Stimulated activated CD8-positive, alpha-beta memory T cell treated with anti-CD3 and anti-CD28 coated beads, Interleukin-4, amount 100 ng/mL, for 4 hours (primary cell): ENCODE measurements at regions not wholly inside any gene's neighbourhood (a gene's known extent, or its start where the extent isn't known, plus 50 kb on each side); places are given as distances from the start of the nearest gene placed in this dataset.

Experiments used
- DNase-seq, 2 donors: peaks; one replicate each; pipeline ENCODE4 v3.0.0-alpha.2; 2020; ENCODE audit warnings: low read depth in 2 of 2, low spot score in 1 of 2

- DNase-seq = no peak
Measured at GRCh38 chr2:234615643-234616356, 118.9 kb upstream of the ARL4C start.

DNA sequence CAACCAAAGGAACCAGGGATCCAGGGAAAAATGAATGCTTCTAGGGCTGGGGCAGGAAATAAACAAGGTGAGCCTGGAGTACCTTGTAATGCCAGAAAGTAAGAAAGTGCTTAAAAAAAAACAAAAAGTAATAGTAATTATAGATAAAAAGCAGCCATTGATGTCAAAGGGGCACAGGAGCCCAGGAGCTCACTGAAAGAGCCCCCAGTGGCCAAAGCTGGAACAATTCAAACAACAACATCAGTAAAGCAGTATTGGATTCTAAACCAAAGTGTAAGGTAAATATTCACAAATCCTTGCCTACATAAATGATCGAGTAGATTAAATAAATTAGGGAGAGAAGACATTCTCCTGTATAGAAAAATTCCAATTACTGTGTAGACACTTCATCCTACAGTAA is 114.3 kb upstream of the ARL4C start:
- no peak for DNase-seq

GRCh38 chr2:234608946-234609345 is 112.1 kb upstream of the ARL4C start:
- DNase-seq = no peak

DNA sequence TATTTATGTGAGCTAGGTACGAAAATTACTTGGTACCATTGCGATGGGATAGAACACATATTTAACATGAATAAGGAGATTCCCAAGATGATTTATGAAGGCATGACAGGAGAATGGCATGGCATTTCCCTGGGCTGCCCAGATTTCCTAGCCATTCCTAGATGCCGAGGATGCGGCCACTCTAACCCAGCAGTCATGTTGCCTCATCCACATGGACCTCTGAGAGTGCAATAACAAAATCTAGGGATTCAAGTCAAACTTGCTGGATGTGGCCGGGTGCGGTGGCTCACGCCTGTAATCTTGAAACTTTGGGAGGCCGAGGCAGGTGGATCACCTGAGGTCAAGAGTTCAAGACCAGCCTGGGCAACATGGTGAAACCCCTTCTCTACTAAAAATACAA is 110.8 kb upstream of the ARL4C start:
- no peak for DNase-seq

GRCh38 chr2:234606896-234607295 is 110.0 kb upstream of the ARL4C start:
- no peak for DNase-seq

DNA sequence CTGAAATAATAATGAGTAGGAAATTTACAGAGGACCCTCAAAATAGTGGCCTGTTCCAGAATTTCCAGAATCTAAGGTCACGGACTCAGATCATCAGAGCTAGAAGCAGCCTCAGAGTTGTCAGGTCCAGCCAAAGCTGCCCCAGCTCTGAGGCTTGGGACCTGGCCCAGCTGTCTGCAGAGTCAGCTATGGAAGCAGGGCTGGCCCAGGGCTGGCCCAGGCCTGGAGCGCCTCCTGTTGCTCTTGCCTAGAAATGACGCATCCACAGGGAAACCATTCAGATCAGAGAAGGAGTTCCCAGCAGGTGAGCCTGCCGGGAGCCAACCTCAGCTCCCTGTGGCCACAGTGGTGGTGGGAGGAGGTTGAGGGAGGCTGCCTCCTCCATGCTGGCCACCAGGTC is 106.7 kb upstream of the ARL4C start:
- DNase-seq = no peak

GRCh38 chr2:234601213-234601612 is 104.3 kb upstream of the ARL4C start:
- DNase-seq = no peak

- DNase-seq = no peak
Measured at GRCh38 chr2:234597576-234597861, 100.6 kb upstream of the ARL4C start.

- no peak for DNase-seq
Measured at GRCh38 chr2:234596696-234597575, 100.1 kb upstream of the ARL4C start.

- DNase-seq = no peak
Measured at GRCh38 chr2:234595829-234596228, 98.9 kb upstream of the ARL4C start.

DNA sequence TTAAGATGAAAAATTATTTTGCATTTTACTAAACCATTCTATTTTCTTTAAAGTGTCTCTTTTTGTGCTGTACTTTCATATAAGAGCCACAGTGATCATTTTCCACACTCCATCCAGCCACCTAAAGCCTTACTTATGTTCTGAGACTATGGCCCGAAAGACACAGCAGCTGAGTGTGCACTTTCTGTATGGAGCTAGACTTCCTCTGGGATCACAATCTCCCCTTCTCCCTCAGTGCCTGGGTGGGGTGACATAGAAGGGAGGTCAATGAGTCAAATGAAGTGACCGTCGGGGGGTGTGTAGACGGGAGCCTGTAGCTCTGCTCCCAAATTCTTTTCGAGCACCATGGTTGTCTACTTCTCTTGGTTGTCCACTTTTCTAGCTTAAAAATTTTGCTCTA is 97.8 kb upstream of the ARL4C start:
- DNase-seq = no peak

DNA sequence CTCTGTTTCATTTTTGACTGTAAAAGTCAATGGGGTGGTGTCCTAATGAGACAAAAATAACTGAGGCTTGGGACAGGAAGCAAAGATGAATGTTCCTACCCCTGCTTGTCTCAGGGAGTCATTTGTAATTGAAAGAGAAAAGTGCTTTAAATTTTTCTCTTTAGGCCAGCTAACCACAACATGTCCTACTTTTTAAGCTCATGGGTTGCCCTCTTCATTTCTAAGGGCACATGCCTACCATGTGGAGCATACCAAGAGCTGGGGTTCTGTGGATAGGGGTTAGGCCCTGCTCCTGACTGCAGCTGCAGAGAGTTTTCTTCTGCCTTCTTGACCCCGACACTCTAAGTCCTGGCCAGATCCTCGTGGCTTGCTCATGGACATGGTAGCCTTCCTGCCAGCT is 96.8 kb upstream of the ARL4C start:
- DNase-seq = no peak

DNA sequence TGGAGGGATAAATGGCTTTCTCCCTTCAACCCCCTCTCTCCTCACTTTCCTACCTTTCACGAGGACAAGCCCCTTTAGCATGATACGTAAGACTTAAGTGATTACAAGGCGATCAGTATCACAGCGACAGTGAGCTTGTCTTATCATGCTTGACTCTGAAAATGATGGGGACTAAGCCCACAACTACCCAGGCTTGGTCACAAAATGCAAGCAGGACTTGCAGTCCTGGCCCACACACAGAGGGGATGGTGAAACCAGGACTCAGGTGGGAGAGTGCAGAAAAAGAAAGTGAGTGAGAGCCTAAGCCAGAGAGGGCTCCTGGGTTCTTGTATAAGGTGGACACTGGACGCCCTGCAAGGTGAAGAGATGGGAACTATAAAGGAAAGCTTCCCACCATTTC is 95.7 kb upstream of the ARL4C start:
- DNase-seq = no peak

GRCh38 chr2:234590076-234590475 is 93.2 kb upstream of the ARL4C start:
- DNase-seq = no peak

GRCh38 chr2:234588054-234588430 is 91.2 kb upstream of the ARL4C start:
- no peak for DNase-seq

DNA sequence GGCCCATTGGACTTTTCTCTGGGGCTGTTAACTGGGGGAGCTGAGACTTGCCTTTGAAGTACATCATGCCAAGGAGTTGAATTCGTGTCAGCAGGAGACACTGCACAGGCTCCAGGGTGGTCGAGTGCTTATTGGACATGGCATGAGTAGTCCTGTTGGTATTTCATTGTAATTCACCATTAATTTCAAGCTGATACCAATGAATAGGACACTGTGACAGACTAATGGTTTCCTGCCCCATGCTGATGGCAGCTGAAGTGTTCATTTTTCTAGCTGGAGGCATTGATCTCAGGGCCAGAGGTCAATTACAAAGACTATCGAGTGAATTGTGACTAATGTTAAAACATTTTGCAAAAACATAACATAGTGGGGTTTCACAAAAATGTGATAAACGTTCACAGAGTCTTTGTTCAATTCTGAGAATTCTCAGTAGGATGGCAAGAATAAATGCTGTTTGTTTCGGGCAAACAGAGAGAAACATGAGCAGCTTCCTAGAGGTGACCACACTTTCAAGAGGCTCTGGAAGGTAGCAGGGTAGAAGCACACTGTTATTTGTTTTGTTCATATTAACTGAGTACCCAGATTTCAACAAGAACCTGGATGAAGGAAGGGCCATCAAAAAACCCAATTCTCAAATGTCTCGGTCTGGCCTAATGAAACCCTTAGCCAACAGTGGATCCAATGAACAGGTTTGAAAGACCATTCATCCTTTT is 90.6 kb upstream of the ARL4C start:
- no peak for DNase-seq

DNA sequence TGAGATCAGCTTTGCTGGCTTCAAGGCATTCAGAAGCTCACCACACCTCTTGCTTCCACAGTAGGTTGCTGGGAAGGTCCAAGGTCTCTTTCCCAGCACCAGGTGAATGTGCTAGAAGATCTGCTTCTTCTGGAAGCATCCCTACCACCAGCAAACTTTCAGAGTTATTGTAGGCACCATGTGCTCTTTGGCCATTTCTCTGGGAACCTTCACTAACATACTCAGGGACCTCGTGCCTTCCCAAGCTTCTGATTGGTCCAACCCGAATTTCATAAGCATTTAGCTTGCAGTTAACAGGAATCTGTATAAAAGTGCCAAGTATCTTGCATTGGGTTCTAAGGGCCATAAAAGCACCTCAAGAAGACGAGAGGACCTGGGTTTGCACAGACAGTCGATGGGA is 86.5 kb upstream of the ARL4C start:
- DNase-seq = no peak

- DNase-seq = no peak
Measured at GRCh38 chr2:234580686-234581085, 83.8 kb upstream of the ARL4C start.

- DNase-seq = no peak
Measured at GRCh38 chr2:234579231-234579962, 82.5 kb upstream of the ARL4C start.

DNA sequence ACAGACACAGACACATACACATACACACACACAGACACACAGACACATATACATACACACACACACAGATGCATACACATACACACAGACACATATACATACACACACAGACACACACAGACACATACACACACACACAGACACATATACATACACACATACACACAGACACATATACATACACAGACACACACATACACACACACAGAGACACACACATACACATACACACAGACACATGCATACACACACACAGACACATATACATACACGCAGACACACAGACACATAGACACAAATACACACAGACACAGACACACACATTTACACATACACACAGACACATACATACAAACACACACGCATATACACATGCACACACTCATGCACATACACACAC is 81.5 kb upstream of the ARL4C start:
- DNase-seq = no peak

DNA sequence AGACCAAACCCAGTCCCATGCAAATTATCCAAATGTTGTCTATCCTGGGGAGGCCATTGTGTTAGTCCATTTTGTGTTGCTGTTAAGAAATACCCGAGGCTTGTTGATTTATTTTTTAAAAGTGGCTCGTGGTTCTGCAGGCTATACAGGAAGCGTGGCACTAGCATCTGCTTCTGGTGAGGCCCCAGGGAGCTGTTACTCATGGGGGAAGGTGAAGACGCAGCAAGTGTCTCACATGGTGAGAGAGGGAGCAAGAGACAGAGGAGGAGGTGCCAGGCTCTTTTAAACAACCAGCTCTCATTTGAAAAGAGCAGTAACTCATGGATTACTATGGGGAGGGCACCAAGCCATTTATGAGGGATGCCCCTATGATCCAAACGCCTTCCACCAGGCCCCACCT is 80.3 kb upstream of the ARL4C start:
- no peak for DNase-seq
